HG03095 (cell line): ENCODE measurements at regions not wholly inside any gene's neighbourhood (a gene's known extent, or its start where the extent isn't known, plus 50 kb on each side); places are given as distances from the start of the nearest gene placed in this dataset.
"Not testable (repeated sequence)": the region's sequence is repeated elsewhere in the genome, so short reads cannot be mapped to it uniquely, and the experiment has no call there.

Experiments
- ATAC-seq: cut with Tn5 transposase; IDR thresholded peaks from one replicate; pipeline ENCODE4 v1.9.1; 2021; ENCODE audit warnings: moderate library complexity; ENCODE audit not compliant: unreplicated experiment

- no peak for ATAC-seq
Measured at GRCh38 chr18:39480494-39481195, 1915.0 kb upstream of the CELF4 start.

GRCh38 chr18:39464006-39464405, 1898.4 kb upstream of the CELF4 start:
- ATAC-seq: no peak

GRCh38 chr18:39462436-39462835, 1896.8 kb upstream of the CELF4 start:
- no peak for ATAC-seq

- ATAC-seq: no peak
Measured at GRCh38 chr18:39460136-39460535, 1894.5 kb upstream of the CELF4 start.

- no peak for ATAC-seq
Measured at GRCh38 chr18:39455285-39455684, 1889.7 kb upstream of the CELF4 start.

GRCh38 chr18:39454866-39455265, 1889.3 kb upstream of the CELF4 start:
- ATAC-seq: no peak

- ATAC-seq: no peak
Measured at GRCh38 chr18:39453882-39454281, 1888.3 kb upstream of the CELF4 start.

- ATAC-seq: no peak
Measured at GRCh38 chr18:39453356-39453755, 1887.8 kb upstream of the CELF4 start.

- ATAC-seq: no peak
Measured at GRCh38 chr18:39450958-39451357, 1885.4 kb upstream of the CELF4 start.

GRCh38 chr18:39449566-39449965, 1884.0 kb upstream of the CELF4 start:
- no peak for ATAC-seq

- ATAC-seq: no peak
Measured at GRCh38 chr18:39448942-39449341, 1883.3 kb upstream of the CELF4 start.

GRCh38 chr18:39444957-39445356, 1879.4 kb upstream of the CELF4 start:
- not testable (repeated sequence) for ATAC-seq

GRCh38 chr18:39441648-39442047, 1876.0 kb upstream of the CELF4 start:
- no peak for ATAC-seq

- no peak for ATAC-seq
Measured at GRCh38 chr18:39435996-39436395, 1870.4 kb upstream of the CELF4 start.

GRCh38 chr18:39435209-39435608, 1869.6 kb upstream of the CELF4 start:
- ATAC-seq: no peak

- ATAC-seq: no peak
Measured at GRCh38 chr18:39434223-39434920, 1868.8 kb upstream of the CELF4 start.

- no peak for ATAC-seq
Measured at GRCh38 chr18:39425172-39425850, 1859.7 kb upstream of the CELF4 start.

- no peak for ATAC-seq
Measured at GRCh38 chr18:39424261-39424660, 1858.7 kb upstream of the CELF4 start.

- no peak for ATAC-seq
Measured at GRCh38 chr18:39421276-39421675, 1855.7 kb upstream of the CELF4 start.

- ATAC-seq: no peak
Measured at GRCh38 chr18:39419315-39419714, 1853.7 kb upstream of the CELF4 start.

GRCh38 chr18:39415471-39415870, 1849.9 kb upstream of the CELF4 start:
- no peak for ATAC-seq
